K562 (cell line): ENCODE measurements at regions not wholly inside any gene's neighbourhood (a gene's known extent, or its start where the extent isn't known, plus 50 kb on each side); places are given as distances from the start of the nearest gene placed in this dataset.

Source experiments
- CBFA2T2 ChIP-seq: fragments of 450-650 bp; conservative IDR thresholded peaks from 2 replicates; pipeline ENCODE4 v1.6.1; 2017; ENCODE audit warnings: mild to moderate bottlenecking
- CBFA2T3 ChIP-seq: fragments of 450-650 bp; IDR thresholded peaks from 2 replicates; pipeline ENCODE4 v1.6.1; 2017
- CHD2 ChIP-seq: IDR thresholded peaks from 2 replicates; pipeline ENCODE4 v1.6.1; 2011; ENCODE audit warnings: low read depth, low read length
- ETS2 ChIP-seq: IDR thresholded peaks from 2 replicates; pipeline ENCODE4 v1.6.1; 2016; ENCODE audit warnings: borderline replicate concordance, missing genetic modification characterization, mild to moderate bottlenecking, moderate library complexity, missing compliant biosample characterization; ENCODE audit not compliant: poor library complexity, severe bottlenecking
- FOXA1 ChIP-seq: fragments of 450-650 bp; IDR thresholded peaks from 2 replicates; pipeline ENCODE4 v1.6.1; 2016; ENCODE audit warnings: mild to moderate bottlenecking, borderline replicate concordance
- FUS ChIP-seq: fragments of 200-400 bp; formaldehyde crosslinking; optimal IDR thresholded peaks from 2 replicates; pipeline ENCODE3; 2017; ENCODE audit warnings: low read depth, low read length
- NCOA6 ChIP-seq: fragments of 450-650 bp; IDR thresholded peaks from 2 replicates; pipeline ENCODE4 v1.6.1; 2017; ENCODE audit warnings: mild to moderate bottlenecking
- NFIC ChIP-seq: fragments of 450-650 bp; IDR thresholded peaks from 2 replicates; pipeline ENCODE4 v1.6.1; 2017; ENCODE audit warnings: mild to moderate bottlenecking, inconsistent platforms
- NKRF ChIP-seq: fragments of 450-650 bp; IDR thresholded peaks from 2 replicates; pipeline ENCODE4 v1.6.1; 2016; ENCODE audit warnings: borderline replicate concordance
- SMARCE1 ChIP-seq: fragments of 450-650 bp; IDR thresholded peaks from 2 replicates; pipeline ENCODE4 v1.7.1; 2016; ENCODE audit warnings: mild to moderate bottlenecking
- STAT5A ChIP-seq: IDR thresholded peaks from 2 replicates; pipeline ENCODE4 v1.6.1; 2012; ENCODE audit warnings: low read length, inconsistent platforms, borderline replicate concordance
- THAP7 ChIP-seq: fragments of 250-450 bp; sonication (Bioruptor Pico); IDR thresholded peaks from 2 replicates; pipeline ENCODE4 v1.5.0; 2021
- XRCC4 ChIP-seq: IDR thresholded peaks from one replicate; pipeline ENCODE4 v1.6.1; 2011; ENCODE audit not compliant: insufficient read depth, insufficient read length; ENCODE audit errors: extremely low read depth
- ZNF830 ChIP-seq: fragments of 250-450 bp; sonication (Bioruptor Pico); IDR thresholded peaks from 2 replicates; pipeline ENCODE4 v1.5.0; 2021; ENCODE audit warnings: mild to moderate bottlenecking
- TF ChIP-seq, protein P1 (sequence below): sonication (generic); IDR thresholded peaks from 2 replicates; pipeline ENCODE4 v1.6.1; 2016

DNA sequence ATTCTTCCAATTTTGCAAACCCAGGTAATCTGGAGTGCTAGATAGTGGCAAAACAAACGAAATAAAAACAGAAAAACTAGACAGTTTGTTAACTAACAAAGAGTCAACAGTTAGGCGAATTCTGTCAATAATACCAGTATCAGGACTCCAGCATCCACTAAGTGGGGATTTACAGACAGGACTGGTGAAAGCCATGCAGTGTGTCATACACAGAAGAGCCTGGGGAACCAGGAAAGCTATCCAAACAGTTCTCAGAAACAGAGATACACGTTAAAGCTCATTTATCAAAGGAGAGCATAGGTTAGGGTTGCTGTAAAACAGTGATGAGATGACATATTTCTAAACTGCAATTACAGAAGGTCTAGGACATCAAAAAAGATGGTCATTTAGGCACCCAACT lies 203.7 kb upstream of the KIF2B start (continued):
- peak; percentile 44; the same call in 1 of the 2 replicates for TF ChIP-seq STAT5A
- no peak for TF ChIP-seq THAP7 (CRISPR knock-in tag)
- TF ChIP-seq CBFA2T2, result peak; percentile 17; the same call in 1 of the 2 replicates
- no peak for TF ChIP-seq FUS
- TF ChIP-seq ZNF830 (CRISPR knock-in tag), result no peak
- peak; percentile 49; the same call in 1 of the 2 replicates for TF ChIP-seq NFIC
- TF ChIP-seq NCOA6, result no peak
- TF ChIP-seq, protein P1, sequence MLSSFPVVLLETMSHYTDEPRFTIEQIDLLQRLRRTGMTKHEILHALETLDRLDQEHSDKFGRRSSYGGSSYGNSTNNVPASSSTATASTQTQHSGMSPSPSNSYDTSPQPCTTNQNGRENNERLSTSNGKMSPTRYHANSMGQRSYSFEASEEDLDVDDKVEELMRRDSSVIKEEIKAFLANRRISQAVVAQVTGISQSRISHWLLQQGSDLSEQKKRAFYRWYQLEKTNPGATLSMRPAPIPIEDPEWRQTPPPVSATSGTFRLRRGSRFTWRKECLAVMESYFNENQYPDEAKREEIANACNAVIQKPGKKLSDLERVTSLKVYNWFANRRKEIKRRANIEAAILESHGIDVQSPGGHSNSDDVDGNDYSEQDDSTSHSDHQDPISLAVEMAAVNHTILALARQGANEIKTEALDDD, result peak; percentile 54; the same call in 1 of the 2 replicates
- TF ChIP-seq ETS2, result no peak
- no peak for TF ChIP-seq FOXA1
- no peak for TF ChIP-seq CHD2
- peak; percentile 54 for TF ChIP-seq CBFA2T3
- TF ChIP-seq XRCC4, result no peak
- no peak for TF ChIP-seq SMARCE1
- TF ChIP-seq NKRF, result no peak
- TF ChIP-seq, all 486 proteins: peak for 9
